ENCODE measurements at regions not wholly inside any gene's neighbourhood (a gene's known extent, or its start where the extent isn't known, plus 50 kb on each side); places are given as distances from the start of the nearest gene placed in this dataset.

DNA sequence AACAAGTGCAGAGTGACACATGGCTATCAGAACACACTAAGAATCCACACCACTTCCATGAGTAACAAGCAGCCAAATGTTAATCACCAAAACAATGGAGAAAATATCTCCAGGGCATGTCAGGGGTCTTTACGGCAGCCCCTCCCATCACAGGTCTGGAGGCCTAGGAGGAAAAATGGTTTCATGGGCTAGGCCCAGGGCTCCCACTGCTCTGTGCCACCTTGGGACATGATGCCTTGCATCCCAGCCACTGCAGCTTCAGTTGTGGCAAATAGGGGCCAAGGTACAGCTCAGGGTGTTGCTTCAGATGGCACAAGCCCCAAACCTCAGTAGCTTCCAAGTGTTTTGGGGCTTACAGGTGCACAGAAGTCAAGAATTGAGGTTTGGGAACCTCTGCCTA is 66.6 kb downstream of the NEURL3 start:
- TF ChIP-seq POLR2A (IDR thresholded peaks at IDR 0.05) = no peak
- WGBS (ENCODE audit: insufficient coverage, low coverage, low lambda C conversion rate, missing lambda C conversion rate) = 100% methylated on average over 1 of the region's 1 CpG
- DNase-seq (no peak), ATAC-seq (no peak)
- Histone ChIP-seq H3K4me1 (no peaks in the 10 kb centered on the region), H3K4me3 (no peak overlapping the region), H3K36me3 (no peaks in the 10 kb centered on the region), H3K27me3 (no peaks in the 10 kb centered on the region), H3K27ac (no peak overlapping the region), H3K9me3 (no peaks in the 10 kb centered on the region)
- intact Hi-C loops (cut with DNase I) = no loop called here

DNA sequence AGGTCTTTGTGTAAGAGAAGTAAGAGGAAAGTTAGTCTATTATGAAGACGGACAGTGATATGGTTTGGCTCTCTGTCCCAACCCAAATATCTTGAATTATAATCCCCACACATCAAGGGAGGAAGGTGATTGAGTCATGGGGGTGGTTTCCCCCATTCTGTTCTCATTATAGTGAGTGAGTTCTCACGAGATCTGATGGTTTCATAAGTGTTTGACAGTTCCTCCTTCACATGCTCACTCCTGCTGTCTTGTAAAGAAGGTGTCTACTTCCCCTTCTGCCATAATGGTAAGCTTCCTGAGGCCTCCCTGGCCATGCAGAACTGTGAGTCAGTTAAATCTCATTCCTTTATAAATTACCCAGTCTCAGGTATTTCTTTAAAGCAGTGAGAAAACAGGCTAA is 67.6 kb downstream of the NEURL3 start:
- Histone ChIP-seq H3K4me3 (no peak overlapping the region), H3K4me1 (no peaks in the 10 kb centered on the region), H3K27ac (no peak overlapping the region), H3K36me3 (no peaks in the 10 kb centered on the region), H3K27me3 (no peaks in the 10 kb centered on the region), H3K9me3 (no peaks in the 10 kb centered on the region)
- WGBS (ENCODE audit: insufficient coverage, low coverage, low lambda C conversion rate, missing lambda C conversion rate) = 43% methylated on average over 2 of the region's 2 CpGs
- ATAC-seq (no peak), DNase-seq (no peak)
- intact Hi-C loops (cut with DNase I) = no loop called here
- TF ChIP-seq POLR2A (IDR thresholded peaks at IDR 0.05) = no peak
- TF ChIP-seq, protein P1, sequence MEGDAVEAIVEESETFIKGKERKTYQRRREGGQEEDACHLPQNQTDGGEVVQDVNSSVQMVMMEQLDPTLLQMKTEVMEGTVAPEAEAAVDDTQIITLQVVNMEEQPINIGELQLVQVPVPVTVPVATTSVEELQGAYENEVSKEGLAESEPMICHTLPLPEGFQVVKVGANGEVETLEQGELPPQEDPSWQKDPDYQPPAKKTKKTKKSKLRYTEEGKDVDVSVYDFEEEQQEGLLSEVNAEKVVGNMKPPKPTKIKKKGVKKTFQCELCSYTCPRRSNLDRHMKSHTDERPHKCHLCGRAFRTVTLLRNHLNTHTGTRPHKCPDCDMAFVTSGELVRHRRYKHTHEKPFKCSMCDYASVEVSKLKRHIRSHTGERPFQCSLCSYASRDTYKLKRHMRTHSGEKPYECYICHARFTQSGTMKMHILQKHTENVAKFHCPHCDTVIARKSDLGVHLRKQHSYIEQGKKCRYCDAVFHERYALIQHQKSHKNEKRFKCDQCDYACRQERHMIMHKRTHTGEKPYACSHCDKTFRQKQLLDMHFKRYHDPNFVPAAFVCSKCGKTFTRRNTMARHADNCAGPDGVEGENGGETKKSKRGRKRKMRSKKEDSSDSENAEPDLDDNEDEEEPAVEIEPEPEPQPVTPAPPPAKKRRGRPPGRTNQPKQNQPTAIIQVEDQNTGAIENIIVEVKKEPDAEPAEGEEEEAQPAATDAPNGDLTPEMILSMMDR (IDR thresholded peaks at IDR 0.05) = no peak

DNA sequence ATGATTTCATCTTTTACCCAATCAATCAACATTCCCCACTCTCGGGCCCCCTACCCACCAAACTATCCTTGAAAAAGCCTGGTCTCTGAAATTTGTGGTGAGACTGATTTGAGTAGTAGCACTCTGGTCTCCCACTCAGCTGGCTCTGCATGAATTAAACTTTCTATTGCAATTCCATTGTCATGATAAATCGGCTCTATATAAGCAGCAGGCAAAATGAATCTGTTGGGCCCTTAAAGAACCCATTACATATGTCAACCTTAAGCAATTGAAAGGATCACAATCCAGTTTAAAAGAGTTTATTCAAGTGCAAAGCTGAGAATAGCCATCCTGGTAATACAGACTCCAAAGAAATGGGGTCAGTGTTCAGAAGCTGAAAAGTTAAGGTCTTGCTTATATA is 68.2 kb downstream of the NEURL3 start:
- H3K27me3 ChIP-seq = no peaks in the 10 kb centered on the region
- WGBS (ENCODE audit: insufficient coverage, low coverage, low lambda C conversion rate, missing lambda C conversion rate) = 20% methylated on average over 2 of the region's 2 CpGs

DNA sequence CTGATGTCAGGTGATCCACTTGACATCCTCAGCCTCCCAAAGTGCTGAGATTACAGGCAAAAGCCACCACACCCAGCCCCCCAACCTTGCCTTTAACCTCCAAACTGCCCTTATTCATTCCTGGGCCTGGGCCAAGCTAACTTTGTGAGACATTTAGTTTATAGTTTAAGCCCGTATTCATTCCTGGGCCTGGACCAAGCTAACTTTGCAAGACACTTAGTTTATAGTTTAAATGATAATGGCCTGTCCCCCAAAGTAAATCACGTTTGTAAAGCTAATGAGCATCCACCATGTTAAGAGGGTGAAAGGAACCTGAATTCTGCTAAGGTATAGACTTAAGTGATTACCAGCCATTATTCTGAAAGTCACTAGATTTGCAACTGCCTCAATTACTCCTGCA is 68.7 kb downstream of the NEURL3 start:
- no peaks in the 10 kb centered on the region for H3K27me3 ChIP-seq
- no peaks in the 10 kb centered on the region for H3K9me3 ChIP-seq
- H3K27ac ChIP-seq = no peak overlapping the region
- H3K4me1 ChIP-seq = no peaks in the 10 kb centered on the region
- H3K36me3 ChIP-seq = no peaks in the 10 kb centered on the region
- WGBS (ENCODE audit: insufficient coverage, low coverage, low lambda C conversion rate, missing lambda C conversion rate) = 69% methylated on average over 2 of the region's 2 CpGs
- intact Hi-C loops (cut with DNase I) = no loop called here
- H3K4me3 ChIP-seq = no peak overlapping the region
- TF ChIP-seq, protein P1 (IDR thresholded peaks at IDR 0.05) = no peak
- TF ChIP-seq POLR2A (IDR thresholded peaks at IDR 0.05) = no peak
- DNase-seq = no peak
- no peak for ATAC-seq

More for the DNA sequence above, 68.2 kb downstream of the NEURL3 start:
- Histone ChIP-seq H3K27ac (no peak overlapping the region), H3K4me1 (no peaks in the 10 kb centered on the region), H3K4me3 (no peak overlapping the region), H3K36me3 (no peaks in the 10 kb centered on the region), H3K9me3 (no peaks in the 10 kb centered on the region)
- TF ChIP-seq, protein P1 (IDR thresholded peaks at IDR 0.05) = no peak
- TF ChIP-seq POLR2A (IDR thresholded peaks at IDR 0.05) = no peak
- ATAC-seq (no peak), DNase-seq (no peak)
- intact Hi-C loops (cut with DNase I) = no loop called here

DNA sequence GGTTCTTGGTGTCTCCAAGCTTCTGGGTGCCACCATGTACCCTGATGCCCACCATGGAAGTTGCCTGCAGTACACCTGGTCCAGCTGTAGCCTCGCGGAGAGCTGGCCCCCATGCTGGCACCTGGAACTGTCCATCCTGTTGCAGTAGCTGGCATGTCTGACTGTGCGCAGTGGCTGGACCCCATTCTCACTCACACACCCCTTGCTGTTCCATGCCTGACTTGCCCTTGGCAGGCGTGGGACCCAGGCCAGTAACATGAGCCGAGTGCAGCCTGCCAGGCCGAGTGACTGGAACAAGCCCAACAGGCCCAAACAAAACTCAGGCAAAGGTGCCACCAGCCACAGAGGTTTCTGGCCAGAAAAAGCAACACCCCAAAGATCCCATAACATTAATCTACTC is 73.8 kb downstream of the NEURL3 start:
- Histone ChIP-seq H3K4me3 (no peak overlapping the region), H3K27ac (no peak overlapping the region), H3K27me3 (no peaks in the 10 kb centered on the region), H3K36me3 (no peaks in the 10 kb centered on the region), H3K9me3 (no peaks in the 10 kb centered on the region), H3K4me1 (no peaks in the 10 kb centered on the region)
- WGBS (ENCODE audit: insufficient coverage, low coverage, low lambda C conversion rate, missing lambda C conversion rate) = 40% methylated on average over 2 of the region's 6 CpGs
- ATAC-seq = no peak
- TF ChIP-seq, protein P1 (IDR thresholded peaks at IDR 0.05) = no peak
- TF ChIP-seq POLR2A (IDR thresholded peaks at IDR 0.05) = no peak
- no peak for DNase-seq
- intact Hi-C loops (cut with DNase I) = no loop called here

All from right lobe of liver (tissue), 6 donors.